Stomach (tissue), 8 donors: ENCODE measurements at regions not wholly inside any gene's neighbourhood (a gene's known extent, or its start where the extent isn't known, plus 50 kb on each side); places are given as distances from the start of the nearest gene placed in this dataset.

Experiments
- DNase-seq, 2 donors: peaks; one replicate each; pipeline versions ENCODE4 v3.0.0 to v3.0.0-alpha.2; 2013 to 2019
- H3K27ac ChIP-seq, 5 donors: fragments of 200-600 bp in 4 of 5; sonication (generic) in 4 of 5; one replicate each; pipeline ENCODE4 v1.5.1; 2013 to 2019; ENCODE audit warnings: mild to moderate bottlenecking in 1 of 5, moderate library complexity in 1 of 5
- H3K27me3 ChIP-seq, 3 donors: fragments of 200-600 bp; sonication (generic); one replicate each; pipeline ENCODE4 v1.5.1; 2017 to 2019; ENCODE audit warnings: mixed run types in 1 of 3
- H3K36me3 ChIP-seq, 4 donors: fragments of 200-600 bp; sonication (generic); 1 replicate in 3 of 4; 2 replicates in 1 of 4; pipeline ENCODE4 v1.5.1; 2016 to 2019
- H3K4me1 ChIP-seq, 4 donors: fragments of 200-600 bp; sonication (generic); one replicate each; pipeline ENCODE4 v1.5.1; 2016 to 2019
- H3K4me3 ChIP-seq, 4 donors: fragments of 200-600 bp; sonication (generic) in 3 of 4; one replicate each; pipeline ENCODE4 v1.5.1; 2016 to 2019; ENCODE audit warnings: mild to moderate bottlenecking in 1 of 4
- H3K9me3 ChIP-seq, 4 donors: fragments of 200-600 bp; sonication (generic); one replicate each; pipeline ENCODE4 v1.5.1; 2016 to 2019
- CTCF ChIP-seq, 7 experiments: fragments of 450-650 bp in 4 of 7; fragments of 200-600 bp in 3 of 7; sonication (generic) in 3 of 7; IDR thresholded peaks; one replicate each; pipeline ENCODE4 v1.5.1; 2016 to 2019; ENCODE audit warnings: antibody characterized with exemption in 7 of 7, control low read depth in 2 of 7, mild to moderate bottlenecking in 1 of 7
- EP300 ChIP-seq: sonication (generic); formaldehyde crosslinking; IDR thresholded peaks from one replicate; pipeline ENCODE4 v1.6.1; 2017; ENCODE audit warnings: antibody characterized with exemption
- POLR2A ChIP-seq, 4 donors: fragments of 450-650 bp; IDR thresholded peaks; one replicate each; pipeline ENCODE4 v1.6.1; 2016; ENCODE audit warnings: antibody characterized with exemption in 4 of 4, control low read depth in 2 of 4, mild to moderate bottlenecking in 1 of 4, moderate library complexity in 1 of 4
- POLR2AphosphoS5 ChIP-seq, 3 donors: sonication (generic); formaldehyde crosslinking; IDR thresholded peaks; one replicate each; pipeline ENCODE4 v1.6.1; 2016; ENCODE audit warnings: antibody characterized with exemption in 3 of 3
- WGBS, 5 donors: extraction: QIAGEN DNeasy Blood & Tissue Kit in 3 of 5; methylation state at CpG; one replicate each; pipeline versions ENCODE4 v1.1.5 to v1.1.7; 2013 to 2018; 5-methylcytosine and 5-hydroxymethylcytosine counted together
- intact Hi-C: fragments of 100-400 bp; cut with DNase I; formaldehyde crosslinking; loops from one replicate; pipeline ENCODE4 v1.15.1; 2023; ENCODE audit warnings: low total_unique reads
- donor health status: healthy with polysubstance abuse.
- donor health status: Bipolar disorder and iron deficiency.
- donor health status: healthy.

GRCh38 chr7:20998309-20998708 lies 211.6 kb upstream of the SP8 start:
- Histone ChIP-seq H3K36me3 (no peaks in the 10 kb centered on the region), H3K4me1 (no peaks in the 10 kb centered on the region), H3K27ac (no peak overlapping the region), H3K4me3 (no peak overlapping the region), H3K27me3 (no peaks in the 10 kb centered on the region), H3K9me3 (peaks cover 0 to 11% (median 4%) of the 10 kb centered on the region in 4 donors)
- TF ChIP-seq CTCF (IDR thresholded peaks at IDR 0.05): no peak
- WGBS, 5 donors: 32 to 43% (median 38%) methylated on average over 1 of the region's 1 CpG
- intact Hi-C loops: no loop called here
- DNase-seq: no peak

GRCh38 chr7:21011153-21011552 lies 224.5 kb upstream of the SP8 start:
- intact Hi-C loops: no loop called here
- no peaks in the 10 kb centered on the region for H3K27me3 ChIP-seq
- no peak for TF ChIP-seq CTCF (IDR thresholded peaks at IDR 0.05)
- no peak for TF ChIP-seq POLR2AphosphoS5 (IDR thresholded peaks at IDR 0.05)
- no peak for TF ChIP-seq EP300
- TF ChIP-seq POLR2A (IDR thresholded peaks at IDR 0.05): no peak
- no peak overlapping the region for H3K4me3 ChIP-seq
- no peaks in the 10 kb centered on the region for H3K36me3 ChIP-seq
- no peak overlapping the region for H3K27ac ChIP-seq
- peaks cover 0 to 7% (median 0%) of the 10 kb centered on the region in 4 donors for H3K9me3 ChIP-seq
- no peaks in the 10 kb centered on the region for H3K4me1 ChIP-seq
- DNase-seq: no peak
- WGBS, 5 donors: 78 to 87% (median 82%) methylated on average over 4 of the region's 4 CpGs

- WGBS, 5 donors: 70 to 82% (median 76%) methylated on average over 3 of the region's 3 CpGs
- intact Hi-C loops: no loop called here
- Histone ChIP-seq H3K9me3 (no peaks in the 10 kb centered on the region), H3K27me3 (no peaks in the 10 kb centered on the region), H3K4me1 (no peaks in the 10 kb centered on the region), H3K36me3 (no peaks in the 10 kb centered on the region), H3K4me3 (no peak overlapping the region), H3K27ac (no peak overlapping the region)
- TF ChIP-seq POLR2A (IDR thresholded peaks at IDR 0.05): no peak
- TF ChIP-seq CTCF (IDR thresholded peaks at IDR 0.05): no peak
- no peak for DNase-seq
These were observed 227.3 kb upstream of the SP8 start for GRCh38 chr7:21013765-21014539.

GRCh38 chr7:21020667-21021066 lies 234.0 kb upstream of the SP8 start:
- no peaks in the 10 kb centered on the region for H3K36me3 ChIP-seq
- TF ChIP-seq EP300: no peak
- no peak for TF ChIP-seq POLR2AphosphoS5 (IDR thresholded peaks at IDR 0.05)
- TF ChIP-seq POLR2A (IDR thresholded peaks at IDR 0.05): no peak
- TF ChIP-seq CTCF (IDR thresholded peaks at IDR 0.05): no peak
- 43 to 50% (median 48%) methylated on average over 2 of the region's 2 CpGs for WGBS, 5 donors
- no peaks in the 10 kb centered on the region for H3K9me3 ChIP-seq
- no peaks in the 10 kb centered on the region for H3K27me3 ChIP-seq
- no peaks in the 10 kb centered on the region for H3K4me1 ChIP-seq
- H3K4me3 ChIP-seq: no peak overlapping the region
- intact Hi-C loops: no loop called here
- no peak overlapping the region for H3K27ac ChIP-seq
- no peak for DNase-seq
